Dendritic cell treated with granulocyte-macrophage colony-stimulating factor and Interleukin-4, amounts not matched to agents 40 ng/mL and 50 ng/mL, for 4 days (primary cell): ENCODE measurements at regions not wholly inside any gene's neighbourhood (a gene's known extent, or its start where the extent isn't known, plus 50 kb on each side); places are given as distances from the start of the nearest gene placed in this dataset.
"Not testable (repeated sequence)": the region's sequence is repeated elsewhere in the genome, so short reads cannot be mapped to it uniquely, and the experiment has no call there.

ENCODE experiments used
- H3K27ac Mint-ChIP-seq: one replicate; pipeline ENCODE4 v1.8.0; 2022; ENCODE audit warnings: mild to moderate bottlenecking, mixed read lengths
- H3K27me3 Mint-ChIP-seq: one replicate; pipeline ENCODE4 v1.8.0; 2022; ENCODE audit warnings: mild to moderate bottlenecking, mixed read lengths
- H3K36me3 Mint-ChIP-seq: one replicate; pipeline ENCODE4 v1.8.0; 2022; ENCODE audit warnings: low read depth, mixed read lengths
- H3K4me1 Mint-ChIP-seq: one replicate; pipeline ENCODE4 v1.8.0; 2022; ENCODE audit warnings: low read depth, mixed read lengths
- H3K4me3 Mint-ChIP-seq: one replicate; pipeline ENCODE4 v1.8.0; 2022; ENCODE audit warnings: mild to moderate bottlenecking, moderate library complexity, mixed read lengths
- H3K9me3 Mint-ChIP-seq: one replicate; pipeline ENCODE4 v1.8.0; 2022; ENCODE audit warnings: mixed read lengths
- intact Hi-C: fragments of 100-400 bp; cut with micrococcal nuclease; formaldehyde crosslinking; loops from one replicate; pipeline ENCODE4 v1.15.0; 2022

GRCh38 chr21:28480470-28480869 lies 512.2 kb downstream of the LTN1 start:
- no peaks in the 10 kb centered on the region for H3K27me3 Mint-ChIP-seq
- no peaks in the 10 kb centered on the region for H3K4me1 Mint-ChIP-seq
- no peaks in the 10 kb centered on the region for H3K36me3 Mint-ChIP-seq
- H3K27ac Mint-ChIP-seq, result no peak overlapping the region
- no peaks in the 10 kb centered on the region for H3K9me3 Mint-ChIP-seq
- intact Hi-C loops, result no loop called here
- H3K4me3 Mint-ChIP-seq, result no peak overlapping the region

- intact Hi-C loops, result no loop called here
- no peak overlapping the region for H3K27ac Mint-ChIP-seq
- H3K27me3 Mint-ChIP-seq, result no peaks in the 10 kb centered on the region
- H3K4me3 Mint-ChIP-seq, result no peak overlapping the region
- no peaks in the 10 kb centered on the region for H3K9me3 Mint-ChIP-seq
- H3K4me1 Mint-ChIP-seq, result no peaks in the 10 kb centered on the region
- no peaks in the 10 kb centered on the region for H3K36me3 Mint-ChIP-seq
Measured at GRCh38 chr21:28473530-28474220, 519.0 kb downstream of the LTN1 start.

GRCh38 chr21:28472543-28472942 lies 520.1 kb downstream of the LTN1 start:
- H3K27me3 Mint-ChIP-seq, H3K36me3 Mint-ChIP-seq, H3K9me3 Mint-ChIP-seq, H3K27ac Mint-ChIP-seq, H3K4me1 Mint-ChIP-seq, intact Hi-C loops, H3K4me3 Mint-ChIP-seq: not testable (repeated sequence)

- Mint-ChIP-seq H3K4me1 (no peaks in the 10 kb centered on the region), H3K9me3 (no peaks in the 10 kb centered on the region), H3K27ac (no peak overlapping the region), H3K27me3 (no peaks in the 10 kb centered on the region), H3K36me3 (no peaks in the 10 kb centered on the region), H3K4me3 (no peak overlapping the region)
- intact Hi-C loops, result no loop called here
Measured at GRCh38 chr21:28464988-28465387, 527.7 kb downstream of the LTN1 start.

- Mint-ChIP-seq H3K4me1 (no peaks in the 10 kb centered on the region), H3K27ac (no peak overlapping the region)
Measured at GRCh38 chr21:28464095-28464494, 528.6 kb downstream of the LTN1 start.

GRCh38 chr21:28459193-28459592 lies 533.5 kb downstream of the LTN1 start:
- no peaks in the 10 kb centered on the region for H3K36me3 Mint-ChIP-seq
- H3K9me3 Mint-ChIP-seq, result no peaks in the 10 kb centered on the region
- H3K4me3 Mint-ChIP-seq, result no peak overlapping the region
- H3K4me1 Mint-ChIP-seq, result no peaks in the 10 kb centered on the region
- no peaks in the 10 kb centered on the region for H3K27me3 Mint-ChIP-seq
- H3K27ac Mint-ChIP-seq, result no peak overlapping the region
- intact Hi-C loops, result no loop called here

More at GRCh38 chr21:28464095-28464494, 528.6 kb downstream of the LTN1 start:
- Mint-ChIP-seq H3K36me3 (no peaks in the 10 kb centered on the region), H3K4me3 (no peak overlapping the region), H3K27me3 (no peaks in the 10 kb centered on the region), H3K9me3 (no peaks in the 10 kb centered on the region)
- intact Hi-C loops, result no loop called here

- Mint-ChIP-seq H3K27me3 (no peaks in the 10 kb centered on the region), H3K36me3 (no peaks in the 10 kb centered on the region), H3K4me1 (no peaks in the 10 kb centered on the region), H3K27ac (no peak overlapping the region), H3K9me3 (no peaks in the 10 kb centered on the region), H3K4me3 (no peak overlapping the region)
- intact Hi-C loops, result no loop called here
Measured at GRCh38 chr21:28458446-28458845, 534.2 kb downstream of the LTN1 start.

- no peaks in the 10 kb centered on the region for H3K4me1 Mint-ChIP-seq
- H3K27me3 Mint-ChIP-seq, result no peaks in the 10 kb centered on the region
- H3K27ac Mint-ChIP-seq, result no peak overlapping the region
- H3K4me3 Mint-ChIP-seq, result no peak overlapping the region
- no peaks in the 10 kb centered on the region for H3K36me3 Mint-ChIP-seq
- intact Hi-C loops, result no loop called here
- H3K9me3 Mint-ChIP-seq, result no peaks in the 10 kb centered on the region
Measured at GRCh38 chr21:28455253-28455600, 537.5 kb downstream of the LTN1 start.

GRCh38 chr21:28454564-28455252 lies 538.0 kb downstream of the LTN1 start:
- H3K27ac Mint-ChIP-seq, result no peak overlapping the region
- intact Hi-C loops, result no loop called here
- H3K27me3 Mint-ChIP-seq, result no peaks in the 10 kb centered on the region
- no peaks in the 10 kb centered on the region for H3K9me3 Mint-ChIP-seq
- H3K4me3 Mint-ChIP-seq, result no peak overlapping the region
- H3K36me3 Mint-ChIP-seq, result no peaks in the 10 kb centered on the region
- no peaks in the 10 kb centered on the region for H3K4me1 Mint-ChIP-seq

- Mint-ChIP-seq H3K27me3 (no peaks in the 10 kb centered on the region), H3K4me3 (no peak overlapping the region), H3K9me3 (peaks cover 25% of the 10 kb centered on the region), H3K27ac (no peak overlapping the region), H3K4me1 (no peaks in the 10 kb centered on the region), H3K36me3 (no peaks in the 10 kb centered on the region)
- intact Hi-C loops, result no loop called here
Measured at GRCh38 chr21:28447462-28447861, 545.2 kb downstream of the LTN1 start.

- Mint-ChIP-seq H3K27ac (no peak overlapping the region), H3K36me3 (no peaks in the 10 kb centered on the region), H3K9me3 (peaks cover 25% of the 10 kb centered on the region), H3K4me1 (no peaks in the 10 kb centered on the region), H3K4me3 (no peak overlapping the region), H3K27me3 (no peaks in the 10 kb centered on the region)
- intact Hi-C loops, result no loop called here
Measured at GRCh38 chr21:28445141-28445830, 547.4 kb downstream of the LTN1 start.

GRCh38 chr21:28444557-28444956 lies 548.1 kb downstream of the LTN1 start:
- intact Hi-C loops, result no loop called here
- no peaks in the 10 kb centered on the region for H3K36me3 Mint-ChIP-seq
- H3K9me3 Mint-ChIP-seq, result peaks cover 25% of the 10 kb centered on the region
- no peak overlapping the region for H3K4me3 Mint-ChIP-seq
- no peaks in the 10 kb centered on the region for H3K4me1 Mint-ChIP-seq
- H3K27me3 Mint-ChIP-seq, result no peaks in the 10 kb centered on the region
- H3K27ac Mint-ChIP-seq, result no peak overlapping the region

- intact Hi-C loops, result no loop called here
- Mint-ChIP-seq H3K4me1 (no peaks in the 10 kb centered on the region), H3K9me3 (peaks cover 25% of the 10 kb centered on the region), H3K27me3 (no peaks in the 10 kb centered on the region), H3K27ac (no peak overlapping the region), H3K4me3 (no peak overlapping the region), H3K36me3 (no peaks in the 10 kb centered on the region)
Measured at GRCh38 chr21:28444111-28444510, 548.6 kb downstream of the LTN1 start.

GRCh38 chr21:28442624-28443023 lies 550.1 kb downstream of the LTN1 start:
- H3K27me3 Mint-ChIP-seq, result no peaks in the 10 kb centered on the region
- no peak overlapping the region for H3K4me3 Mint-ChIP-seq
- H3K27ac Mint-ChIP-seq, result no peak overlapping the region
- intact Hi-C loops, result no loop called here
- no peaks in the 10 kb centered on the region for H3K36me3 Mint-ChIP-seq
- peaks cover 20% of the 10 kb centered on the region for H3K9me3 Mint-ChIP-seq
- no peaks in the 10 kb centered on the region for H3K4me1 Mint-ChIP-seq
